ENCODE measurements at regions not wholly inside any gene's neighbourhood (a gene's known extent, or its start where the extent isn't known, plus 50 kb on each side); places are given as distances from the start of the nearest gene placed in this dataset.

DNA sequence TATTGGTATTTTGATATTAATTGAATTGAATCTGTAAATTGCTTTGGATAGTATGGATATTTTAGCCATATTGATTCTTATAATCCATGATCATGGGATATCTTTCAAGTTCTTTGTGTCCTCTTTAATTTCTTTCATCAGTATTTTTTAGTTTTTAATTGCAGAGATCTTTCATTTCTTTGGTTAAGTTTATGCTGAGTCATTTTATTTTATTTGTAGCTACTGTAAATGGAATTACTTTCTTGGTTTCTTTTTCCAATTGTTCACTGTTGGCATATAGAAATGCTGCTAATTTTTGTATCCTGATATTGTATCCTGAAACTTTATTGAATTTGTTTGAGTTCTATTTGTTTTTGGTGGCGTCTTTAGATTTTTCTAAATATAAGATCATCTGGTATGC, 79.5 kb upstream of the DSEL start:
- TF ChIP-seq, protein P1, sequence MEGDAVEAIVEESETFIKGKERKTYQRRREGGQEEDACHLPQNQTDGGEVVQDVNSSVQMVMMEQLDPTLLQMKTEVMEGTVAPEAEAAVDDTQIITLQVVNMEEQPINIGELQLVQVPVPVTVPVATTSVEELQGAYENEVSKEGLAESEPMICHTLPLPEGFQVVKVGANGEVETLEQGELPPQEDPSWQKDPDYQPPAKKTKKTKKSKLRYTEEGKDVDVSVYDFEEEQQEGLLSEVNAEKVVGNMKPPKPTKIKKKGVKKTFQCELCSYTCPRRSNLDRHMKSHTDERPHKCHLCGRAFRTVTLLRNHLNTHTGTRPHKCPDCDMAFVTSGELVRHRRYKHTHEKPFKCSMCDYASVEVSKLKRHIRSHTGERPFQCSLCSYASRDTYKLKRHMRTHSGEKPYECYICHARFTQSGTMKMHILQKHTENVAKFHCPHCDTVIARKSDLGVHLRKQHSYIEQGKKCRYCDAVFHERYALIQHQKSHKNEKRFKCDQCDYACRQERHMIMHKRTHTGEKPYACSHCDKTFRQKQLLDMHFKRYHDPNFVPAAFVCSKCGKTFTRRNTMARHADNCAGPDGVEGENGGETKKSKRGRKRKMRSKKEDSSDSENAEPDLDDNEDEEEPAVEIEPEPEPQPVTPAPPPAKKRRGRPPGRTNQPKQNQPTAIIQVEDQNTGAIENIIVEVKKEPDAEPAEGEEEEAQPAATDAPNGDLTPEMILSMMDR (IDR thresholded peaks at IDR 0.05): no peak
- no peak for TF ChIP-seq POLR2AphosphoS5 (IDR thresholded peaks at IDR 0.05)
